ENCODE measurements at regions not wholly inside any gene's neighbourhood (a gene's known extent, or its start where the extent isn't known, plus 50 kb on each side); places are given as distances from the start of the nearest gene placed in this dataset.

- no peak for ATAC-seq
Measured at GRCh38 chr7:84294847-84295455, 100.4 kb upstream of the SEMA3A start.

GRCh38 chr7:84294391-84294790, 99.8 kb upstream of the SEMA3A start:
- no peak for ATAC-seq

DNA sequence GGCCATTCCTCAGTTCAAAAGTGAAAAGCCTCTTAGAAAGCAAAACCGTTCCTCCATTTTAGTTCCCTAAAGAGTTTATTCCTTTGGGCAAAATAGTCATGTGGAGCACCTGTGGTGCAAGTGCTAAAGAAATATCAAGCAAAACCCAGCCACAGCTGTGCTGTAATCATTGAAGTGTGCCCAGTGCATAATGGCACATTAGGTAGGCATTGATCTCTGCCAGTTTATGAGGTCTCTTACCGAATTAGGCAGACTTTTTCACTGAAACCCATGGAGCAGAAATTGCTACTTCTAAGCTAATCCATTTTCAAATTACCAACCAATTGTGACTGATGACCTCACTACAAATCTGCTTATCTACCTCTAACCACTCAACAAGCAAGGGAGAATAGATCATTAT, 97.2 kb upstream of the SEMA3A start:
- ATAC-seq, result no peak

- ATAC-seq, result no peak
Measured at GRCh38 chr7:84283798-84284197, 89.2 kb upstream of the SEMA3A start.

- no peak for ATAC-seq
Measured at GRCh38 chr7:84281518-84281917, 86.9 kb upstream of the SEMA3A start.

GRCh38 chr7:84277628-84278224, 83.1 kb upstream of the SEMA3A start:
- ATAC-seq, result no peak

DNA sequence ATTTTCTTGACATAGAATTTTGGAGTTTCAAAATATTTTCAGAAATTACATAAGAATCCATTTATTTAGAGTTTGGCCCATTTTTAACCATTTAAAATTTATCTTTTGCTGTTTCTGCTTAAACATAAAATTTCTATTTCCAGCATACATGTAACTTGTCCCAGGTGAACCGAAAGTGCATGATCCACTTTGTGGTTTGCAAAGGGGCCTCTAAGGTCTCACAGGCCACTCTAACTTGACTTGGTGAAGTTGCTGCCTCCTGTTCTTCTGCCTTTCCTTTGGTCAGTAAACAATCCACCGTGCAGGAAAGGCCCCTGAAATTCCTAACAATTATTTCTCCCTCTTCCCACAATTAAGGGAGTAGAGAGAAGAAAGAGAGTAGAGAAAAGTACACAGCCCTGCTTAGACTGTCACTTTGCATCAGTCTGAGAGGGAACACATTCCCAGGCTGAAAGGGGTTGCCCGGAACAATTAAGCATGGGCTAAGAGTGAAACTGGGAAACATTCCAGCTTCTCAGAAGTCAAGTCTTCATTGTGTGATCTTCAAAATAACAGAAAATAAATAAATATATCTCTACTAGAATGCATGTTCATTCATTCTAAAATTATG, 79.5 kb upstream of the SEMA3A start:
- ATAC-seq, result no peak

DNA sequence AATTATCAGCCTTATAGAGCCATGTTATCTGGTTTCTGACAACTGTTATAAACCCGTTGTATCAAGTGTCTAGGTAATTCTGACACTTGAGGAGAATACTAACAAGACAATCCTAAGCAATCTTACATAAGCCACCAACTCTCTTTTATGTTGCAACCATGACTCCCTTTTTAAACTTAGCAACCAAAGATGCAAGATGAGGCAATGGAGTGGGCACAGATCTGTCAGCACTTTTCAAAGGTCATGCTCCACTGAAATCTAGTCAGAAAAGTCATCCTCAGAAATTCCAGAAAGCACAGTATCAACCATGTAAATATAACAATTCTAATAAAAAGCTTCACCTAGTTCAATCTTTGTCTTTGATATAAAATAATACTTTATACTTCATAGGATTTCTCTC, 77.0 kb upstream of the SEMA3A start:
- ATAC-seq, result no peak

DNA sequence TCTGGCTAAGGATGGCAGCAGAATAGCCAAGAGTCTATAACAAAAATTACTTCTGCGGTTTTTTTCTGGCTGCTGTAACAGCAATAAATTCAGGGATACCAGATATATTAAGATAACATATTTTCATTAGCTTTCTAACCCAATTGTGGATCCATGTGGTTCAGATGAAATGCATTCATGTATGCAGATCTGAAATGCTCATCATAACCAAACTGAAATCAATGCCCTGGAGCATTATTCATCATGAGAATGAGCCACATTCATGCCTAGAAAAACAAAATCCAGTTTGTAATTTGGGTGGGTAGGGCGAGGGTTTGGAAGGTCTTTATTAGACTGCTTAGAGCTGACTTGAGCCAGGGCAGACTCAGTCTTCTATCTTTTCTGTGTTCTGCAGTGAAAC, 69.8 kb upstream of the SEMA3A start:
- ATAC-seq, result no peak

GRCh38 chr7:84263106-84263505, 68.5 kb upstream of the SEMA3A start:
- no peak for ATAC-seq

DNA sequence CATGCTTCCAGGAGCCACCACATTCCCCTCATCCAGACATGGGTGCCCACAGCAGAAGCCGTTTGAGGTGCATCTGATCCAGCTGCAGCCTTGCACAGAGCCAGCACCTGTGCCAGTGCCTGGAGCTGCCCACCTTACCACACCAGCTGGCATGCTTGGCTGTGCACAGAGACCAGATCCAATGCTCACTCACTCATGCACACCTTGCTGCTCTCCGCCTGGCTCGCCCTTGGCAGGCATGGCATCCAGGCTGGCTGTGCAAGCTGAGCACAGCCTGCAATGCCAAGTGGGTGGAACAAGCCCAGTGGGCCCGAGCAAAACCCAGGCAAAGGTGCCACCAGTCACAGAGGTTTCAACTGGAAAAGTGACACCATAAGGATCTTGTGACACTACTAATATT, 66.9 kb upstream of the SEMA3A start:
- no peak for ATAC-seq

GRCh38 chr7:84258628-84259027, 64.0 kb upstream of the SEMA3A start:
- no peak for ATAC-seq

DNA sequence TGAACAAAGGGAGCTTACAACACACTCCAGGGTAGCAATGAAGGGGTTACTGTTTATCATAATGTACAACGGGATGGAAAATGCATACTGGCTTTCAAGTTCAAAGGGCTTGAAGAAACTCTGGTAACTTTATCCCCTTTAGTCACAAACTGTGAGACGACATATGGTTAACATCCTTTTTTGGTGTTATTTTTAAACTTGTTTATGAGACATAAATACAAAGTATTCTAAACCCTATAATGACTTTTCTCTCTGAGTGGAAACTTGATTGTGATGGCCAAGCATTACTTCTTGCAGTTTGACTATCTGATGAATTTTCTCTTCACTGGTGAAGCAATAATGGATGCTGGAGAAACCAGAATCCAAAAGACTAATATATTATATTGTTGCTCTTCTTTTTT, 62.0 kb upstream of the SEMA3A start:
- ATAC-seq, result no peak

DNA sequence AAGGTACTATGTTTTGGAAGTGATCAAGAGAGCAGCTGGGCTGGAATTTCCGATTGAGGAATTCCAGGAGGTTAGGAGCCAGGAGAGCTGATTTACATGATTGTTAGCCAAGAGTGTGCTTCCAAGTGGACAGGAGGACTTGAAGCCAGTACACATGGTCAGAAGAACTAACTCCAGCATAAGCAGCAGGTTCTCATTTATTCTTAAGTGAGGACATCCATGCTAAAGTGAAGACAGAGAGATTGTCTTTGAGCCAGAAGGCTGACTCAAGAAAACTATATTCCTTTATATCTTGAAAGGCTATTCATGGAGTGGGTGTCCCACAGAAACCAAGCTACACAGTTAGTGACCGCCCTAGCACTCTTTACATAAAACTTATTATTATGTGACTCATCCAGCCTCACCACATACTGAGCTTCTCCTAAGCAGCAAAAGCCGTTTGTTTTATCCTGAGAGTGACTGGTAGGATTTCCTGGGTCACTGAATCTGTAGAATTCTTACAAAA, 56.7 kb upstream of the SEMA3A start:
- ATAC-seq, result peak; percentile 79

DNA sequence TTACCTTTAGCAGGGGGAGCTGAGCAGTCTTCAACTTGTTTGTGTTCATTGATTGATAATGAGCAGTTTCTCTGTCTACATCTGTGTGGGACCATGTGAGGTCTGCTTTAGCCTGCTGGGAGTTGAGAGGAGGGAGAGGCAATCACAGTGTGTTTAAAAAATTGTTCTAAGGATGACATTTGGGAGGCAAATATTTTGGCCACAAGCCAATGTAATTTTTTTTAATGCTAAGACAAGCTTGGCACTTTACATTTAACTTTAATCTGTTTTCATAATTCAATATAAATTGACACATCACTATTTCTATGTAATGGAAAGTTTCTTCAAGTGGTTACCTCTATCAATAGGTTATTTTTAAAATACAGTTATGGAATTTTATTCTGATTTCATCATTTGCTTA, 55.9 kb upstream of the SEMA3A start:
- no peak for ATAC-seq

- ATAC-seq, result no peak
Measured at GRCh38 chr7:84249656-84250055, 55.1 kb upstream of the SEMA3A start.

- ATAC-seq, result peak; percentile 78
Measured at GRCh38 chr7:84248843-84249242, 54.3 kb upstream of the SEMA3A start.

GRCh38 chr7:84248267-84248666, 53.7 kb upstream of the SEMA3A start:
- ATAC-seq, result peak; percentile 41

DNA sequence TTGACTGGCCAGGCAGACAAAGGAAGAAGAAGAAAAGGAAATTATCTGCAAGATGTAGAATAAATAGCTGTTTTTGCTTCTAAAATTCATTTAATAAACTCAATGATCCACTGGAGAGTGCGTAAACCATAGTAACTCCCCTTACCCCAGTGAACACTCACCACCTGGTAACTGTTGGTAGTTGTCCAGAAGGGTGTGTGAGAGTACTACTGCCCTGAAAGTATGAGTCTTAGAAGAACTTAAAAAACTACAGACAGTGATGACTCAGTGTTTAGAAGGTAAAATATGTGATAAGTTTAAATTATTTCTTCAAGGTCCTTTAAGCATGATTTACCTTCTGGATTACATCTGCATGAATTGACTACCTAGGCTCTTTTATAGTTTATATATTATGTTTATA, 53.0 kb upstream of the SEMA3A start:
- ATAC-seq, result peak; percentile 84

DNA sequence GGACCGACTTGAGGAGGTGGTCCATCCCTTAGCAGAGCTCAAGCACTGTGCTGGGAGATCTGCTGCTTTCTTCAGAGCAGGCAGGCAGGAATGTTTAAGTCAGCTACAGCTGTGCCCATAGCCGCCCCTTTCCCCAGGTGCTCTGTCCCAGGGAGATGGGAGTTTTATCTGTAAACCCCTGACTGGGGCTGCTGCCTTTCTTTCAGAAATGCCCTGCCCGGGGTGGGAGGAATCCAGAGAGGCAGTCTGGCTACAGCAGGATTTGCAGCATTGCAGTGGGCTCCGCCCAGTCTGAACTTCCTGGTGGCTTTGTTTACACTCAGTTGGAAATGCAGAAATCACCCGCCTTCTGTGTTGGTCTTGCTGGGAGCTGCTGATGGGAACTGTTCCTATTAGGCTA, 51.2 kb upstream of the SEMA3A start:
- ATAC-seq, result peak; percentile 63
